Liver (tissue), 8 donors: ENCODE measurements at regions not wholly inside any gene's neighbourhood (a gene's known extent, or its start where the extent isn't known, plus 50 kb on each side); places are given as distances from the start of the nearest gene placed in this dataset.

Source experiments
- DNase-seq: peaks from one replicate; pipeline ENCODE4 v3.0.0-alpha.2; 2017; ENCODE audit warnings: low spot score
- H3K27ac ChIP-seq, 2 donors: one replicate each; pipeline ENCODE4 v1.7.0; 2013; ENCODE audit warnings: inconsistent platforms in 2 of 2, low read length in 2 of 2, control low read depth in 1 of 2, low read depth in 1 of 2, mild to moderate bottlenecking in 1 of 2
- H3K27me3 ChIP-seq, 4 donors: one replicate each; pipeline versions ENCODE4 v1.6.1 to v1.7.0; 2013; ENCODE audit warnings: low read length in 3 of 4, inconsistent platforms in 1 of 4, mild to moderate bottlenecking in 1 of 4, moderate library complexity in 1 of 4; ENCODE audit not compliant: control insufficient read depth in 4 of 4, insufficient read depth in 4 of 4
- H3K36me3 ChIP-seq, 4 donors: one replicate each; pipeline versions ENCODE4 v1.6.1 to v1.7.0; 2013; ENCODE audit warnings: low read length in 3 of 4, mild to moderate bottlenecking in 3 of 4, low read depth in 1 of 4, moderate library complexity in 1 of 4; ENCODE audit not compliant: control insufficient read depth in 4 of 4, insufficient read depth in 3 of 4
- H3K4me1 ChIP-seq, 4 donors: one replicate each; pipeline versions ENCODE4 v1.6.1 to v1.7.0; 2013; ENCODE audit warnings: low read length in 3 of 4, mild to moderate bottlenecking in 3 of 4, moderate library complexity in 1 of 4; ENCODE audit not compliant: control insufficient read depth in 4 of 4, insufficient read depth in 4 of 4
- H3K4me3 ChIP-seq, 3 donors: one replicate each; pipeline versions ENCODE4 v1.6.1 to v1.7.0; 2013; ENCODE audit warnings: low read length in 3 of 3, control low read depth in 1 of 3, low read depth in 1 of 3, mild to moderate bottlenecking in 1 of 3
- H3K9ac ChIP-seq, 2 donors: one replicate each; pipeline ENCODE4 v1.7.0; 2013; ENCODE audit warnings: low read length in 2 of 2, mild to moderate bottlenecking in 2 of 2, moderate library complexity in 2 of 2, control low read depth in 1 of 2, low read depth in 1 of 2
- H3K9me3 ChIP-seq, 4 donors: one replicate each; pipeline versions ENCODE4 v1.6.1 to v1.7.0; 2013; ENCODE audit warnings: low read length in 3 of 4; ENCODE audit not compliant: control insufficient read depth in 4 of 4
- ATF3 ChIP-seq: IDR thresholded peaks from 2 replicates; pipeline ENCODE4 v1.6.1; 2016; ENCODE audit warnings: antibody characterized with exemption
- CTCF ChIP-seq: fragments of 150-350 bp; IDR thresholded peaks from 2 replicates; pipeline ENCODE4 v1.5.1; 2017; ENCODE audit warnings: improper control_type of control experiment, low read depth, low read length; ENCODE audit not compliant: missing input control
- EGR1 ChIP-seq, 2 donors: IDR thresholded peaks; 2 replicates each; pipeline ENCODE4 v1.6.1; 2016 to 2018; ENCODE audit warnings: antibody characterized with exemption in 2 of 2, low read depth in 2 of 2
- FOXA1 ChIP-seq: IDR thresholded peaks from 2 replicates; pipeline ENCODE4 v1.6.1; 2016; ENCODE audit warnings: antibody characterized with exemption
- FOXA2 ChIP-seq: IDR thresholded peaks from 2 replicates; pipeline ENCODE4 v1.6.1; 2016; ENCODE audit warnings: antibody characterized with exemption
- HNF4G ChIP-seq: IDR thresholded peaks from 2 replicates; pipeline ENCODE4 v1.6.1; 2016; ENCODE audit warnings: antibody characterized with exemption
- JUND ChIP-seq, 2 donors: IDR thresholded peaks; 2 replicates each; pipeline ENCODE4 v1.6.1; 2016; ENCODE audit warnings: antibody characterized with exemption in 2 of 2
- RAD21 ChIP-seq, 2 donors: IDR thresholded peaks; 2 replicates each; pipeline ENCODE4 v1.6.1; 2016; ENCODE audit warnings: antibody characterized with exemption in 2 of 2, mild to moderate bottlenecking in 2 of 2
- RXRA ChIP-seq, 2 donors: IDR thresholded peaks; 2 replicates each; pipeline ENCODE4 v1.6.1; 2017 to 2018; ENCODE audit warnings: antibody characterized with exemption in 2 of 2, mild to moderate bottlenecking in 1 of 2
- SP1 ChIP-seq: IDR thresholded peaks from 2 replicates; pipeline ENCODE4 v1.6.1; 2018; ENCODE audit warnings: antibody characterized with exemption, mild to moderate bottlenecking
- TAF1 ChIP-seq: conservative IDR thresholded peaks from 2 replicates; pipeline ENCODE4 v1.6.1; 2016; ENCODE audit warnings: antibody characterized with exemption, mild to moderate bottlenecking
- YY1 ChIP-seq: IDR thresholded peaks from 2 replicates; pipeline ENCODE4 v1.6.1; 2016; ENCODE audit warnings: antibody characterized with exemption, mild to moderate bottlenecking
- ZBTB33 ChIP-seq: IDR thresholded peaks from 2 replicates; pipeline ENCODE4 v1.6.1; 2016; ENCODE audit warnings: antibody characterized with exemption
- WGBS: extraction: QIAGEN DNeasy Blood & Tissue Kit; methylation state at CpG from one replicate; pipeline ENCODE4 v1.1.7; 2013; 5-methylcytosine and 5-hydroxymethylcytosine counted together
- TF ChIP-seq, protein P1 (sequence below): IDR thresholded peaks from 2 replicates; pipeline ENCODE4 v1.6.1; 2016; ENCODE audit warnings: antibody characterized with exemption
- TF ChIP-seq, protein P2 (sequence below): IDR thresholded peaks from 2 replicates; pipeline ENCODE4 v1.6.1; 2016; ENCODE audit warnings: antibody characterized with exemption, mild to moderate bottlenecking
- donor health status: healthy.
- donor health status: healthy.
- donor health status: healthy.
- donor health status: healthy.
- donor health status: healthy.

GRCh38 chr4:174084981-174085380, 198.5 kb downstream of the FBXO8 start:
- TF ChIP-seq TAF1 = no peak
- TF ChIP-seq ZBTB33 = no peak
- no peak for TF ChIP-seq FOXA2
- peaks cover 0 to 2% (median 0%) of the 10 kb centered on the region in 4 donors for H3K27me3 ChIP-seq
- DNase-seq = no peak
- H3K4me1 ChIP-seq = no peaks in the 10 kb centered on the region
- H3K9me3 ChIP-seq = no peaks in the 10 kb centered on the region
- H3K36me3 ChIP-seq = no peaks in the 10 kb centered on the region
- WGBS = 74% methylated on average over 2 of the region's 2 CpGs
- H3K27ac ChIP-seq = no peak overlapping the region
- H3K4me3 ChIP-seq = no peak overlapping the region
- no peak overlapping the region for H3K9ac ChIP-seq

DNA sequence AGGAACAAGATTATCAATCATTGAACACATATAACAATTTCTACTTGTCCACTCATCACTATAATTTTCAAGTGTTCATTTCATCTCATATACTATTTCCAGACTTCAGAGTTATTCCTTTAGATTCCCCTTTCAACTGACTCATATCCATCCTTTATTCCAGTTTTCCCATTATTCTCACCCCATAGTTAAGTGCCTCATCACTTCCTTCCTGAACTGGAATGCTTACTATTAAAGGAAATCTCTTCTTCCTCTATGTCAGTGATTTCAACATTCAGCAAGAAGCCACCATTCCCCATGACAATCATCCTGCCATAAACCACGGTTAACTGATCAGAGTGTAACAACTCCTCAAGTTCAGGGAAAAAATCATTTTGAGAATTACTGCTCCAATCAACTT, 198.9 kb downstream of the FBXO8 start:
- DNase-seq = no peak
- 51% methylated on average over 1 of the region's 1 CpG for WGBS
- H3K9ac ChIP-seq = no peak overlapping the region
- H3K27ac ChIP-seq = no peak overlapping the region
- TF ChIP-seq YY1 (no peak), RAD21 (IDR thresholded peaks at IDR 0.05) (no peak), SP1 (no peak), ATF3 (no peak), CTCF (no peak), HNF4G (no peak), EGR1 (IDR thresholded peaks at IDR 0.05; ENCODE audit: low read depth in 2 of 2) (no peak)
- TF ChIP-seq, protein P1, sequence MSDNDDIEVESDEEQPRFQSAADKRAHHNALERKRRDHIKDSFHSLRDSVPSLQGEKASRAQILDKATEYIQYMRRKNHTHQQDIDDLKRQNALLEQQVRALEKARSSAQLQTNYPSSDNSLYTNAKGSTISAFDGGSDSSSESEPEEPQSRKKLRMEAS = no peak
- peaks cover 0 to 2% (median 0%) of the 10 kb centered on the region in 4 donors for H3K27me3 ChIP-seq
- no peaks in the 10 kb centered on the region for H3K4me1 ChIP-seq
- no peaks in the 10 kb centered on the region for H3K36me3 ChIP-seq
- H3K9me3 ChIP-seq = no peaks in the 10 kb centered on the region
- no peak overlapping the region for H3K4me3 ChIP-seq

- Histone ChIP-seq H3K27ac (no peak overlapping the region), H3K4me3 (no peak overlapping the region), H3K36me3 (no peaks in the 10 kb centered on the region), H3K4me1 (no peaks in the 10 kb centered on the region), H3K27me3 (no peaks in the 10 kb centered on the region), H3K9ac (no peak overlapping the region), H3K9me3 (no peaks in the 10 kb centered on the region)
- TF ChIP-seq, protein P2, sequence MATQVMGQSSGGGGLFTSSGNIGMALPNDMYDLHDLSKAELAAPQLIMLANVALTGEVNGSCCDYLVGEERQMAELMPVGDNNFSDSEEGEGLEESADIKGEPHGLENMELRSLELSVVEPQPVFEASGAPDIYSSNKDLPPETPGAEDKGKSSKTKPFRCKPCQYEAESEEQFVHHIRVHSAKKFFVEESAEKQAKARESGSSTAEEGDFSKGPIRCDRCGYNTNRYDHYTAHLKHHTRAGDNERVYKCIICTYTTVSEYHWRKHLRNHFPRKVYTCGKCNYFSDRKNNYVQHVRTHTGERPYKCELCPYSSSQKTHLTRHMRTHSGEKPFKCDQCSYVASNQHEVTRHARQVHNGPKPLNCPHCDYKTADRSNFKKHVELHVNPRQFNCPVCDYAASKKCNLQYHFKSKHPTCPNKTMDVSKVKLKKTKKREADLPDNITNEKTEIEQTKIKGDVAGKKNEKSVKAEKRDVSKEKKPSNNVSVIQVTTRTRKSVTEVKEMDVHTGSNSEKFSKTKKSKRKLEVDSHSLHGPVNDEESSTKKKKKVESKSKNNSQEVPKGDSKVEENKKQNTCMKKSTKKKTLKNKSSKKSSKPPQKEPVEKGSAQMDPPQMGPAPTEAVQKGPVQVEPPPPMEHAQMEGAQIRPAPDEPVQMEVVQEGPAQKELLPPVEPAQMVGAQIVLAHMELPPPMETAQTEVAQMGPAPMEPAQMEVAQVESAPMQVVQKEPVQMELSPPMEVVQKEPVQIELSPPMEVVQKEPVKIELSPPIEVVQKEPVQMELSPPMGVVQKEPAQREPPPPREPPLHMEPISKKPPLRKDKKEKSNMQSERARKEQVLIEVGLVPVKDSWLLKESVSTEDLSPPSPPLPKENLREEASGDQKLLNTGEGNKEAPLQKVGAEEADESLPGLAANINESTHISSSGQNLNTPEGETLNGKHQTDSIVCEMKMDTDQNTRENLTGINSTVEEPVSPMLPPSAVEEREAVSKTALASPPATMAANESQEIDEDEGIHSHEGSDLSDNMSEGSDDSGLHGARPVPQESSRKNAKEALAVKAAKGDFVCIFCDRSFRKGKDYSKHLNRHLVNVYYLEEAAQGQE = no peak
- no peak for TF ChIP-seq YY1
- no peak for TF ChIP-seq FOXA1
- no peak for TF ChIP-seq JUND (IDR thresholded peaks at IDR 0.05)
- TF ChIP-seq ATF3 = no peak
- TF ChIP-seq ZBTB33 = no peak
- TF ChIP-seq RXRA (IDR thresholded peaks at IDR 0.05) = no peak
- TF ChIP-seq, protein P1 = no peak
- no peak for TF ChIP-seq TAF1
- TF ChIP-seq CTCF = no peak
- no peak for DNase-seq
Observed at GRCh38 chr4:174080361-174080760, 203.1 kb downstream of the FBXO8 start.
